SK-N-SH (cell line): ENCODE measurements at regions not wholly inside any gene's neighbourhood (a gene's known extent, or its start where the extent isn't known, plus 50 kb on each side); places are given as distances from the start of the nearest gene placed in this dataset.
A peak's percentile ranks its signal among the peaks of the same experiment; 100 is the strongest.

Experiments used
- CTCF ChIA-PET: fragments of 300-600, 350-600 bp; formaldehyde crosslinking; extraction: SDS; loops from one replicate; lab custom pipeline; 2021; lab: Yijun Ruan, JAX
- POLR2A ChIA-PET: fragments of 350-600 bp; sonication (Branson Sonifier 250); formaldehyde crosslinking; extraction: SDS; loops from one replicate; lab custom pipeline; 2020; ENCODE audit warnings: antibody characterized with exemption, inconsistent platforms; lab: Yijun Ruan, JAX
- DNase-seq: peaks from one replicate; pipeline ENCODE4 v3.0.0; 2012
- H2AFZ ChIP-seq: fragments of 200-600 bp; sonication (generic); 2 replicates; pipeline ENCODE4 v1.8.1; 2016; ENCODE audit warnings: antibody characterized with exemption, mild to moderate bottlenecking, low read depth
- H3F3A ChIP-seq: fragments of 200-600 bp; sonication (generic); replicated peaks from 2 replicates; pipeline ENCODE3; 2016; ENCODE audit warnings: antibody characterized with exemption, mild to moderate bottlenecking; ENCODE audit not compliant: insufficient read depth
- H3K27ac ChIP-seq, 2 experiments: fragments of 200-500 bp in 1 of 2; fragments of 200-600 bp in 1 of 2; sonication (Bioruptor generic) in 1 of 2; sonication (generic), shearing (Covaris generic) in 1 of 2; 2 replicates each; pipeline versions ENCODE4 v1.5.1 to v1.6.1; 2014 to 2016; ENCODE audit warnings: low read depth in 2 of 2, inconsistent platforms in 1 of 2, low read length in 1 of 2, mild to moderate bottlenecking in 1 of 2, mixed read lengths in 1 of 2
- H3K27me3 ChIP-seq: fragments of 200-600 bp; sonication (generic), shearing (Covaris generic); 2 replicates; pipeline ENCODE4 v1.6.1; 2016; ENCODE audit warnings: mixed run types; ENCODE audit not compliant: insufficient read depth
- H3K36me3 ChIP-seq, 2 experiments: fragments of 200-500 bp in 1 of 2; fragments of 200-600 bp in 1 of 2; sonication (Bioruptor generic) in 1 of 2; sonication (generic) in 1 of 2; replicated peaks in 1 of 2; 2 replicates each; pipeline versions ENCODE3 to v1.5.1; 2014 to 2016; ENCODE audit warnings: low read length in 1 of 2, mild to moderate bottlenecking in 1 of 2; ENCODE audit not compliant: insufficient read depth in 2 of 2, control insufficient read depth in 1 of 2
- H3K4me1 ChIP-seq, 2 experiments: fragments of 200-500 bp in 1 of 2; fragments of 200-600 bp in 1 of 2; sonication (Bioruptor generic) in 1 of 2; sonication (generic), shearing (Covaris generic) in 1 of 2; 2 replicates each; pipeline versions ENCODE4 v1.5.1 to v1.6.1; 2014 to 2016; ENCODE audit warnings: low read depth in 1 of 2, low read length in 1 of 2, mixed run types in 1 of 2; ENCODE audit not compliant: insufficient read depth in 2 of 2, control insufficient read depth in 1 of 2
- H3K4me2 ChIP-seq: fragments of 200-600 bp; sonication (generic), shearing (Covaris generic); 2 replicates; pipeline ENCODE4 v1.6.1; 2017; ENCODE audit warnings: mixed run types
- H3K4me3 ChIP-seq, 2 experiments: fragments of 200-500 bp in 1 of 2; fragments of 200-600 bp in 1 of 2; sonication (Bioruptor generic) in 1 of 2; sonication (generic), shearing (Covaris generic) in 1 of 2; 2 replicates each; pipeline versions ENCODE4 v1.5.1 to v1.8.1; 2014 to 2016; ENCODE audit warnings: low read depth in 2 of 2, inconsistent platforms in 1 of 2, low read length in 1 of 2, mild to moderate bottlenecking in 1 of 2, mixed read lengths in 1 of 2, moderate library complexity in 1 of 2
- H3K79me2 ChIP-seq: fragments of 200-600 bp; sonication (generic); 2 replicates; pipeline ENCODE4 v1.8.1; 2017; ENCODE audit warnings: mild to moderate bottlenecking; ENCODE audit not compliant: insufficient read depth
- H3K9ac ChIP-seq: fragments of 200-600 bp; sonication (generic); 2 replicates; pipeline ENCODE4 v1.6.1; 2017; ENCODE audit warnings: mixed run types
- H3K9me2 ChIP-seq: fragments of 200-600 bp; sonication (generic); 2 replicates; pipeline ENCODE4 v1.6.1; 2017; ENCODE audit warnings: mixed run types
- H3K9me3 ChIP-seq: fragments of 200-600 bp; sonication (generic); 2 replicates; pipeline ENCODE4 v1.6.1; 2017; ENCODE audit warnings: mixed run types, mild to moderate bottlenecking, moderate library complexity
- H4K20me1 ChIP-seq: fragments of 200-600 bp; sonication (generic); 2 replicates; pipeline ENCODE4 v1.6.1; 2017; ENCODE audit warnings: mild to moderate bottlenecking, mixed run types; ENCODE audit not compliant: insufficient read depth
- CHD2 ChIP-seq: fragments of 150-350 bp; IDR thresholded peaks from 2 replicates; pipeline ENCODE4 v1.6.1; 2018; ENCODE audit warnings: low read length; ENCODE audit not compliant: partially characterized antibody
- ELF1 ChIP-seq: IDR thresholded peaks from 2 replicates; pipeline ENCODE4 v1.4.0; 2012
- EZH2phosphoT487 ChIP-seq: fragments of 200-600 bp; sonication (generic); IDR thresholded peaks from 2 replicates; pipeline ENCODE4 v1.6.1; 2017; ENCODE audit warnings: low read depth, mixed run types, mild to moderate bottlenecking, antibody characterized with exemption, moderate library complexity, borderline replicate concordance
- FOXJ3 ChIP-seq: sonication (generic); formaldehyde crosslinking; IDR thresholded peaks from 2 replicates; pipeline ENCODE4 v1.5.1; 2020; ENCODE audit warnings: mild to moderate bottlenecking, missing genetic modification reagents
- FOXM1 ChIP-seq: IDR thresholded peaks from 2 replicates; pipeline ENCODE4 v1.4.0; 2012; ENCODE audit warnings: low read depth, mild to moderate bottlenecking
- GATA2 ChIP-seq: sonication (generic); formaldehyde crosslinking; IDR thresholded peaks from 2 replicates; pipeline ENCODE4 v1.5.0; 2020; ENCODE audit warnings: mild to moderate bottlenecking, missing genetic modification reagents
- MAX ChIP-seq: IDR thresholded peaks from 2 replicates; pipeline ENCODE4 v1.4.0; 2012; ENCODE audit warnings: low read depth
- PBX3 ChIP-seq: IDR thresholded peaks from 2 replicates; pipeline ENCODE4; 2012
- POLR2AphosphoS5 ChIP-seq: IDR thresholded peaks from 2 replicates; pipeline ENCODE4 v1.6.1; 2012; ENCODE audit warnings: low read depth, low read length
- RAD21 ChIP-seq: IDR thresholded peaks from 2 replicates; pipeline ENCODE4 v1.6.1; 2012; ENCODE audit warnings: mild to moderate bottlenecking, low read length
- RCOR1 ChIP-seq: fragments of 150-350 bp; IDR thresholded peaks from 2 replicates; pipeline ENCODE4 v1.6.1; 2017; ENCODE audit warnings: antibody characterized with exemption, low read length
- RFX5 ChIP-seq: IDR thresholded peaks from 2 replicates; pipeline ENCODE4 v1.6.1; 2012; ENCODE audit warnings: mild to moderate bottlenecking, improper control_type of control experiment, low read length
- SIN3A ChIP-seq: IDR thresholded peaks from 2 replicates; pipeline ENCODE4 v1.6.1; 2012; ENCODE audit warnings: low read depth, mild to moderate bottlenecking, low read length, moderate library complexity, borderline replicate concordance
- SMC3 ChIP-seq: IDR thresholded peaks from 2 replicates; pipeline ENCODE4 v1.6.1; 2012; ENCODE audit warnings: low read depth, low read length, improper control_type of control experiment
- TAF1 ChIP-seq: IDR thresholded peaks from 2 replicates; pipeline ENCODE4 v1.6.1; 2012; ENCODE audit warnings: low read depth, mild to moderate bottlenecking, low read length, moderate library complexity, borderline replicate concordance
- TCF12 ChIP-seq: IDR thresholded peaks from 2 replicates; pipeline ENCODE4 v1.4.0; 2012
- YY1 ChIP-seq: IDR thresholded peaks from 2 replicates; pipeline ENCODE4 v1.4.0; 2012; ENCODE audit warnings: low read depth, mild to moderate bottlenecking
- WGBS: methylation state at CpG from one replicate; pipeline ENCODE4 v1.1.6; 2017; ENCODE audit warnings: low lambda C conversion rate; 5-methylcytosine and 5-hydroxymethylcytosine counted together
- TF ChIP-seq, protein P1 (sequence below): IDR thresholded peaks from 2 replicates; pipeline ENCODE4 v1.4.0; 2012; ENCODE audit warnings: low read depth, borderline replicate concordance

GRCh38 chr18:70386582-70386981, 97.7 kb downstream of the SOCS6 start:
- Histone ChIP-seq H3K27ac (no peak overlapping the region), H3K4me3 (no peak overlapping the region), H3K79me2 (no peaks in the 10 kb centered on the region), H3F3A (peaks cover 28% of the 10 kb centered on the region), H2AFZ (no peak overlapping the region), H3K9me2 (no peaks in the 10 kb centered on the region), H4K20me1 (no peaks in the 10 kb centered on the region), H3K27me3 (no peaks in the 10 kb centered on the region), H3K9me3 (no peaks in the 10 kb centered on the region), H3K9ac (no peak overlapping the region), H3K4me1 (peaks cover 0 to 20% of the 10 kb centered on the region in 2 experiments; a peak in 2 of 4 replicates), H3K4me2 (no peak overlapping the region), H3K36me3 (no peaks in the 10 kb centered on the region)
- DNase-seq: no peak
- POLR2A ChIA-PET: no interaction called here
- TF ChIP-seq TAF1: no peak
- TF ChIP-seq FOXJ3: no peak
- no peak for TF ChIP-seq TCF12
- no peak for TF ChIP-seq MAX
- TF ChIP-seq POLR2AphosphoS5: no peak
- TF ChIP-seq SMC3: no peak
- TF ChIP-seq ELF1: no peak
- TF ChIP-seq, protein P1, sequence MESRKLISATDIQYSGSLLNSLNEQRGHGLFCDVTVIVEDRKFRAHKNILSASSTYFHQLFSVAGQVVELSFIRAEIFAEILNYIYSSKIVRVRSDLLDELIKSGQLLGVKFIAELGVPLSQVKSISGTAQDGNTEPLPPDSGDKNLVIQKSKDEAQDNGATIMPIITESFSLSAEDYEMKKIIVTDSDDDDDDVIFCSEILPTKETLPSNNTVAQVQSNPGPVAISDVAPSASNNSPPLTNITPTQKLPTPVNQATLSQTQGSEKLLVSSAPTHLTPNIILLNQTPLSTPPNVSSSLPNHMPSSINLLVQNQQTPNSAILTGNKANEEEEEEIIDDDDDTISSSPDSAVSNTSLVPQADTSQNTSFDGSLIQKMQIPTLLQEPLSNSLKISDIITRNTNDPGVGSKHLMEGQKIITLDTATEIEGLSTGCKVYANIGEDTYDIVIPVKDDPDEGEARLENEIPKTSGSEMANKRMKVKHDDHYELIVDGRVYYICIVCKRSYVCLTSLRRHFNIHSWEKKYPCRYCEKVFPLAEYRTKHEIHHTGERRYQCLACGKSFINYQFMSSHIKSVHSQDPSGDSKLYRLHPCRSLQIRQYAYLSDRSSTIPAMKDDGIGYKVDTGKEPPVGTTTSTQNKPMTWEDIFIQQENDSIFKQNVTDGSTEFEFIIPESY: no peak
- TF ChIP-seq CHD2: no peak
- TF ChIP-seq EZH2phosphoT487: no peak
- no peak for TF ChIP-seq GATA2 (CRISPR knock-in tag)
- TF ChIP-seq RFX5: no peak
- TF ChIP-seq YY1: no peak
- TF ChIP-seq RAD21: no peak
- TF ChIP-seq SIN3A: no peak
- no peak for TF ChIP-seq FOXM1
- no peak for TF ChIP-seq RCOR1
- no peak for TF ChIP-seq PBX3
- WGBS: 92% methylated on average over 3 of the region's 3 CpGs
- CTCF ChIA-PET: no interaction called here

GRCh38 chr18:70385474-70385873, 96.6 kb downstream of the SOCS6 start:
- Histone ChIP-seq H4K20me1 (no peaks in the 10 kb centered on the region), H2AFZ (peak overlapping the region; percentile 71; the same call in 1 of the 2 replicates), H3K9me3 (no peaks in the 10 kb centered on the region), H3K27me3 (no peaks in the 10 kb centered on the region), H3K36me3 (no peaks in the 10 kb centered on the region), H3K4me1 (peaks cover 0 to 20% of the 10 kb centered on the region in 2 experiments; a peak in 2 of 4 replicates), H3K79me2 (no peaks in the 10 kb centered on the region), H3K4me3 (no peak overlapping the region), H3K27ac (peak overlapping the region in 1 of 2 experiments; percentile 82; a peak in 2 of 4 replicates), H3K4me2 (peak overlapping the region; percentile 65; the same call in 1 of the 2 replicates), H3F3A (peaks cover 22% of the 10 kb centered on the region), H3K9me2 (no peaks in the 10 kb centered on the region), H3K9ac (no peak overlapping the region)
- no peak for TF ChIP-seq POLR2AphosphoS5
- DNase-seq: no peak
- POLR2A ChIA-PET: no interaction called here
- CTCF ChIA-PET: no interaction called here
